ENCODE measurements at regions not wholly inside any gene's neighbourhood (a gene's known extent, or its start where the extent isn't known, plus 50 kb on each side); places are given as distances from the start of the nearest gene placed in this dataset.

- no peak for DNase-seq
- H3K4me1 ChIP-seq = no peaks in the 10 kb centered on the region
- no peak overlapping the region for H3K27ac ChIP-seq
- 0 out of 2 replicates have a peak, but pooled peaks cover 3% of the 10 kb centered on the region for H3K27me3 ChIP-seq
- no peaks in the 10 kb centered on the region for H3K36me3 ChIP-seq
- H3K4me3 ChIP-seq = no peak overlapping the region
- H3K9me3 ChIP-seq (replicated peaks) = no peaks in the 10 kb centered on the region
Observed at GRCh38 chr2:191526953-191527556, 150.9 kb upstream of the NABP1 start.

DNA sequence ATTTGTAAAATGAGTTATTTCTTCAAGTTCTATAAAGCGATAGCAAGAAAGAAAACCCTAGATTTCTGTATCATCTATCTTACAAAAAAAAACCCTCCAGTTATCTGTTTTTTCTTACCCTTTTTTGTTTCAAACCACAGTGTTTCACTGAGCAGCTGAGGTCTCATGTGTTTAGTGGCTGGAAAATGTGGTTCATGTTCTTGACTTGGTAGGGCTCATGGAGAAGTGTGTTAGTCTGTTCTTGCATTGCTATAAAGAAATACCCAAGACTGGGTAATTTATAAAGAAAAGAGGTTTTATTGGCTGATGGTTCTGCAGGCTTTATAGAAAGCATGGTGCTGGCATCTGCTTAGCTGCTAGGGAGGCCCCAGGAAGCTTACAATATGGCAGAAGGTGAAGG, 147.3 kb upstream of the NABP1 start:
- no peak for DNase-seq
- Histone ChIP-seq H3K4me1 (no peaks in the 10 kb centered on the region), H3K27ac (no peak overlapping the region), H3K9me3 (replicated peaks) (0 out of 2 replicates have a peak, but pooled peaks cover 3% of the 10 kb centered on the region), H3K36me3 (no peaks in the 10 kb centered on the region), H3K4me3 (no peak overlapping the region), H3K27me3 (0 out of 2 replicates have a peak, but pooled peaks cover 3% of the 10 kb centered on the region)

DNA sequence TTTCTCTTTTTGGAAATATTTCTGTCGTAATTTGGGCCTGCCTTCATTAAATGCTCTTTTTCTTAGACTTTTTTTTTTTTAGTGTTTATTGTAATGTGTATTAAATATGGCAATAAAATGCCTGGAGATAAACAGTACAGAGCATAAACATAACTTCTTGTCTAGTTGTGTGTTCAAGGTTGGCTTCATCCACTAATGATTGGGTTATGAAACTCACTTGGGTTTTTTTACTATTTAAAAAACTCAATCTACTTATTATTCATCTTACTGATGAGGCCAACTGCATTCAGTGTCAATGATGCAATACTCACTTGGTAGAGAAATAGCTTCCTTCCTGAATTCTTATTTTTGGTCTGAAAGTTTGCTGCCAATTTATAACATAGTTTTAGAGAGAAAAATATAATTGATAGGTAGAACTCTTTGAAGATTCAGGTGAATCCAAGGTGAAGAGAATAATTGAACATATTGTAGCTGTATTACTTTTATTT, 144.2 kb upstream of the NABP1 start:
- H3K27me3 ChIP-seq = no peaks in the 10 kb centered on the region
- H3K4me1 ChIP-seq = no peaks in the 10 kb centered on the region; the same call in 1 of the 2 replicates
- H3K27ac ChIP-seq = no peak overlapping the region
- H3K9me3 ChIP-seq (replicated peaks) = 0 out of 2 replicates have a peak, but pooled peaks cover 3% of the 10 kb centered on the region
- H3K4me3 ChIP-seq = no peak overlapping the region
- no peaks in the 10 kb centered on the region for H3K36me3 ChIP-seq
- DNase-seq = no peak

- Histone ChIP-seq H3K36me3 (no peaks in the 10 kb centered on the region), H3K27me3 (0 out of 2 replicates have a peak, but pooled peaks cover 4% of the 10 kb centered on the region), H3K27ac (no peak overlapping the region), H3K4me3 (no peak overlapping the region), H3K9me3 (replicated peaks) (0 out of 2 replicates have a peak, but pooled peaks cover 3% of the 10 kb centered on the region), H3K4me1 (no peaks in the 10 kb centered on the region; the same call in 1 of the 2 replicates)
- no peak for DNase-seq
Observed at GRCh38 chr2:191537921-191538320, 140.0 kb upstream of the NABP1 start.

- 0 out of 2 replicates have a peak, but pooled peaks cover 3% of the 10 kb centered on the region for H3K9me3 ChIP-seq (replicated peaks)
- no peak overlapping the region for H3K4me3 ChIP-seq
- H3K4me1 ChIP-seq = no peaks in the 10 kb centered on the region; the same call in 1 of the 2 replicates
Observed at GRCh38 chr2:191538334-191538903, 139.5 kb upstream of the NABP1 start.

DNA sequence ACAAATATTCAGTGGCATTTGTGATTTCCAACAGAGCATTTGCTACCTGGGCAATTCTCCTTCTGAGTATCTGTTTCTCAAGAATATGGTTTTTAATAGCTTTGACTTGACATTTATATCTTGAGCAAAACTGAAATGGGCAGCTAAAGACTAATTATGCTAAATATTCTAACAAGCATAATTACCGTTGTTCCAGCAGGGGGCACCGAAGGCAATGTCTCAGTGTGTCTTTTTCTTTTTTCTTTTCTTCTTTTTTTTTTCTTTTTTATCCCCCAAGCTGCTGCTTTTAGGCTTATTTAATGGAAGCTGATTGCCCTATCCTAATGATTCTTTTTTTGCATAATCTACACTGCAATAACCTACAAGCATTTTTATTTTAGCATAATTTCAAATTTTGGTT, 138.9 kb upstream of the NABP1 start:
- H3K9me3 ChIP-seq (replicated peaks) = 0 out of 2 replicates have a peak, but pooled peaks cover 1% of the 10 kb centered on the region
- 0 out of 2 replicates have a peak, but pooled peaks cover 4% of the 10 kb centered on the region for H3K27me3 ChIP-seq
- no peaks in the 10 kb centered on the region for H3K36me3 ChIP-seq
- no peak overlapping the region for H3K27ac ChIP-seq
- no peak overlapping the region for H3K4me3 ChIP-seq
- H3K4me1 ChIP-seq = no peaks in the 10 kb centered on the region; the same call in 1 of the 2 replicates
- DNase-seq = peak; percentile 69 to 83

More at GRCh38 chr2:191538334-191538903, 139.5 kb upstream of the NABP1 start:
- Histone ChIP-seq H3K36me3 (no peaks in the 10 kb centered on the region), H3K27ac (no peak overlapping the region), H3K27me3 (0 out of 2 replicates have a peak, but pooled peaks cover 4% of the 10 kb centered on the region)
- DNase-seq = no peak

DNA sequence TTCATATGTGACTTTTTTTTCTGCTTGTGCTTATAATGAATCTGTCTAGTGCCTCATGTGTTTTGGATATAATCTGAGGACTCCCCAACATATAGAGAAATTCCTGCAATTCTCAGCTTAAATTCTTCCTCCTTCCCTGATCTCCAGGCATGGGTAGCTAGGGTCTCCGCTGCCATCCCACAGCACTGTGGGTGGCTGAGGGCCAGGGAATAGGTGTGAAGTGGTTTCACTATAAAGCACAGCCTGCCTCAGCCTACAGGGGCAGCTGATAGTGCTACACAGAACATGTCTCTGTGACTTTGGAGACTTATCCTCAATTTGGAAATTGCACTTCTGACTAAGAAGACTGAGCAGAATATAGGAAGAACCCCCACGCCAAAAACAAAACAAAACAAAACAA, 137.3 kb upstream of the NABP1 start:
- Histone ChIP-seq H3K4me1 (no peaks in the 10 kb centered on the region; the same call in 1 of the 2 replicates), H3K9me3 (replicated peaks) (no peaks in the 10 kb centered on the region), H3K27me3 (0 out of 2 replicates have a peak, but pooled peaks cover 4% of the 10 kb centered on the region), H3K27ac (no peak overlapping the region), H3K36me3 (no peaks in the 10 kb centered on the region), H3K4me3 (no peak overlapping the region)
- DNase-seq = no peak

- no peaks in the 10 kb centered on the region for H3K36me3 ChIP-seq
- no peak overlapping the region for H3K27ac ChIP-seq
- no peaks in the 10 kb centered on the region for H3K9me3 ChIP-seq (replicated peaks)
- no peak overlapping the region for H3K4me3 ChIP-seq
- H3K27me3 ChIP-seq = 0 out of 2 replicates have a peak, but pooled peaks cover 4% of the 10 kb centered on the region
- DNase-seq = no peak
- H3K4me1 ChIP-seq = no peaks in the 10 kb centered on the region
Observed at GRCh38 chr2:191543708-191544107, 134.2 kb upstream of the NABP1 start.

DNA sequence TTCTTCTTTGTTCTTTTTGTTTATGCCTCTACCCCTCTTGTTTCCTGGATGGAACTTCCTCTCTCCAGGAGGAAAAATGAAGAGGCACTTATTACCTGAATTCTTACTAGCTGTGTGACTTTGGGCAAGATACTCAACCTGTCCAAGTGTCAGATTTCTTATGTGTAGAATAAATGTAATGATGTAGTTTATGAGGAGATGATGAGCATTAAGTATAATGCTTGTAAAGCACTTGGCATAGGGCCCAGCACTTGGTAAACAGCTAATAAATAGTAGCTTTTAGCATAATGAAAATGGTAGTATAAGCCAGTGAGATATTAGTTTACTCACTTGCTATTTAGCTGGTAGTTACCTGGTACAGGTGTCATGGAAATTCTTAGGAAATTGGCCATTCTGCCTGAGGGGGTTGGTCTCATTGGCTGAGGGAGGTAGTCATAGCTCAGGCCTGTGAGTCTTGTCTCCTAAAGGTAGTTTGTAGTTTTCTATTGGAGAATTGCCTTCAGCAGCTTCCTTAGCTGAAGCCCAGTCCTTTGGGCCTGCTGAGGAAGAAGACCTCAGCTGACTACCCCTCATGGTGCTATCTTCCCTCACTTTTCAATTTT, 133.4 kb upstream of the NABP1 start:
- no peak overlapping the region for H3K4me3 ChIP-seq
- H3K27ac ChIP-seq = no peak overlapping the region
- H3K4me1 ChIP-seq = no peaks in the 10 kb centered on the region
- H3K27me3 ChIP-seq = 0 out of 2 replicates have a peak, but pooled peaks cover 4% of the 10 kb centered on the region
- no peaks in the 10 kb centered on the region for H3K36me3 ChIP-seq
- H3K9me3 ChIP-seq (replicated peaks) = no peaks in the 10 kb centered on the region
- DNase-seq = no peak

- no peak overlapping the region for H3K4me3 ChIP-seq
- no peak for DNase-seq
- no peaks in the 10 kb centered on the region for H3K36me3 ChIP-seq
- H3K27me3 ChIP-seq = no peaks in the 10 kb centered on the region
- H3K27ac ChIP-seq = no peak overlapping the region
- no peaks in the 10 kb centered on the region for H3K4me1 ChIP-seq
- H3K9me3 ChIP-seq (replicated peaks) = no peaks in the 10 kb centered on the region
Observed at GRCh38 chr2:191545361-191545760, 132.6 kb upstream of the NABP1 start.

DNA sequence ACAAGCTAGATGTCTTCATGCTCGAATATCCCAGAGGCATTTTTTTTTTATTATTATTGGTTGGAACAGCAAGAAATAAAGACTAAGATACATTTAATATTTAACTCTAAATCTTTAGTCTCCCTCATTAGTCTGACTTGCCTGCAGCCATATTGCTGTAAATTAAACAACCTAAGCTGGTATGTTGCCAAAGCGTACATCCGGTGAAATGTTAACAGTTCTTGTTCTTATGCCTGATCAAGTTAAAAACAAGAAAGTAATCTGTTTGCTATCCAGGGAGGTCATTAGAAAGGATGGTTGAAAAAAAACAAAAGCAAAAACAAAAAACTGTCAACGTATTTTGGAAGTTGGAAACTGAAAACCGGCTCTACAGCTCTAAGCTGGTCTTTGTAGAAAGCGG, 125.9 kb upstream of the NABP1 start:
- no peak overlapping the region for H3K27ac ChIP-seq
- H3K27me3 ChIP-seq = peaks cover 9% of the 10 kb centered on the region; the same call in 1 of the 2 replicates
- peak overlapping the region; percentile 22 for H3K4me3 ChIP-seq
- H3K9me3 ChIP-seq (replicated peaks) = no peaks in the 10 kb centered on the region
- peaks cover 10% of the 10 kb centered on the region; the same call in 1 of the 2 replicates for H3K4me1 ChIP-seq
- peak in 1 of 2 experiments; percentile 42 for DNase-seq
- no peaks in the 10 kb centered on the region for H3K36me3 ChIP-seq

DNA sequence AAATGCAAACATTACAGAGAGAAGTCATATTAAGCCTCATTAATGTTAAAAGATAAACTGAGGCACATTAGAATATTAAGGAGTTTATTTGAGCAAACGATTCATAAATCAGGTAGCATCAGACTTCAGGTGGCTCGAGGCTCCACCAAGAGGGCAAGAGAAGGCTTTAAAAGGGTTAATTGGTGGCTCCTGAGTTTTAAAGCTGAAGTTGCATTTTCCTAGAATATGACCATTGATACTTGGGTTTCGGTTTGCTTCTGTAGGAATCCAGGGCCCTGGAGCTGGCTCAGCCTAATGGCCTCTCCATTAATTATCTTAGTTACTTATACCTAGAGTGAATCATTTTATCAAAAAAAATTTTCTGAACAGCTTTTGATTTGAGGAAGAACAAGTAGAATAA, 123.7 kb upstream of the NABP1 start:
- no peak for DNase-seq
- Histone ChIP-seq H3K27me3 (peaks cover 9% of the 10 kb centered on the region; the same call in 1 of the 2 replicates), H3K27ac (no peak overlapping the region)

DNA sequence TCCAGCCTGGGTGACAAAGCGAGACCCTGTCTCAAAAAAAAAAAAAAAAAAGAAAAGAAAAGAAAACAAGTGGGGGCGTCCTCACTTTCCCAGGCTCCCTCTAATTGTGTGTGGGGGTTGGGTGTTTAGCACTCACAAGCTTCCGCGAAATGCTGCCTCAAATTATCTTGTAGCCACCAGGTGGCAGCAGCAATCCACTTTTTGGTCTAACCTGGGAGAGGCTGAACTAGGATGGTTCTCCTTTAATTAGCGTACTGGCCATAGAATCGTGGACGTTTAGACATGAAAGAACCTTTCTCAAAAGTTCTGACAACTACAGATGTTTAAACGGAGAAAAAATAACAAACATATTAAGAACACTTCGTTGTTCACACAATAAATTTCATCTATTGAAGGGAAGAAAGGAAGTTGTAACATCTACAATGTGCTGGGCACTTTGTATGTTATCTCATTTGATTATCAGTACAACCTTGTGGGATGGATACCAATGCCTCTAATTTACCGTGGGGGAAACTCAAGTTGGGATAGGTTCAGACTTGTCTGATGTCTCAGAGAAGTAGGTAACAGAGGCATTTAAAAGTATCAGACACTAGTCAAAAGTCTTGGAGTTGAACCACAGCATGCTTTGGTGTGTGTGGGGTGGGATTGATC, 122.7 kb upstream of the NABP1 start:
- H3K4me1 ChIP-seq = peaks cover 10% of the 10 kb centered on the region; the same call in 1 of the 2 replicates
- H3K9me3 ChIP-seq (replicated peaks) = no peaks in the 10 kb centered on the region
- no peak overlapping the region for H3K27ac ChIP-seq
- H3K36me3 ChIP-seq = no peaks in the 10 kb centered on the region
- H3K27me3 ChIP-seq = peaks cover 9% of the 10 kb centered on the region; the same call in 1 of the 2 replicates
- DNase-seq = peak; percentile 87 to 98
- H3K4me3 ChIP-seq = no peak overlapping the region

More for the DNA sequence above, 123.7 kb upstream of the NABP1 start:
- no peak overlapping the region for H3K4me3 ChIP-seq
- no peaks in the 10 kb centered on the region for H3K36me3 ChIP-seq
- H3K9me3 ChIP-seq (replicated peaks) = no peaks in the 10 kb centered on the region
- peaks cover 10% of the 10 kb centered on the region; the same call in 1 of the 2 replicates for H3K4me1 ChIP-seq

DNA sequence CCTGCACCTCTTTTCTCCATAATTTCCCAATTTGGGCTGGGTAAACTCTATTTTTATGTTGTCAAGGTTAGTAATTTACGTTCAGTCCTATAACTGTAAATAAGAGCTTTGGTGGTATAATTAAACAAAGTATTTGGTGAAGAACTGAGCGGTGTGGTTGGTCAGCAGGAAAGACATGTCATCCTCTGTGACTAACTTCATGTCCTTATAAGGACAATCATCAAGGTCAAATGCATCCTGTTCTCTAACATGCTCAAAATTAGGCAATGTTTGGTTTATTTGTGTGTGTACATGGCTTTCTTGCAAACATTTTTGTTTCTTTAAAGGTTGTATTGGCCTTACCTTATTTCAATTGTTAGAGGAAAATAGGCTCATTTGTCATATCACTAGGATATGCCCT, 121.5 kb upstream of the NABP1 start:
- H3K4me1 ChIP-seq = peaks cover 10% of the 10 kb centered on the region; the same call in 1 of the 2 replicates
- no peaks in the 10 kb centered on the region for H3K36me3 ChIP-seq
- H3K4me3 ChIP-seq = no peak overlapping the region
- DNase-seq = no peak
- peaks cover 9% of the 10 kb centered on the region; the same call in 1 of the 2 replicates for H3K27me3 ChIP-seq
- no peaks in the 10 kb centered on the region for H3K9me3 ChIP-seq (replicated peaks)
- no peak overlapping the region for H3K27ac ChIP-seq
